Peyer's patch (tissue), 4 donors: ENCODE measurements at regions not wholly inside any gene's neighbourhood (a gene's known extent, or its start where the extent isn't known, plus 50 kb on each side); places are given as distances from the start of the nearest gene placed in this dataset.

ENCODE experiments used
- POLR2A ChIP-seq, 2 donors: fragments of 450-650 bp; IDR thresholded peaks; one replicate each; pipeline ENCODE4 v1.5.1; 2017; ENCODE audit warnings: antibody characterized with exemption in 2 of 2, mild to moderate bottlenecking in 2 of 2, moderate library complexity in 2 of 2
- TF ChIP-seq, protein P1 (sequence below), 6 experiments: fragments of 450-650 bp in 4 of 6; fragments of 200-600 bp in 2 of 6; sonication (generic) in 1 of 6; IDR thresholded peaks; one replicate each; pipeline ENCODE4 v1.5.1; 2017 to 2019; ENCODE audit warnings: antibody characterized with exemption in 6 of 6, mild to moderate bottlenecking in 3 of 6, moderate library complexity in 1 of 6

DNA sequence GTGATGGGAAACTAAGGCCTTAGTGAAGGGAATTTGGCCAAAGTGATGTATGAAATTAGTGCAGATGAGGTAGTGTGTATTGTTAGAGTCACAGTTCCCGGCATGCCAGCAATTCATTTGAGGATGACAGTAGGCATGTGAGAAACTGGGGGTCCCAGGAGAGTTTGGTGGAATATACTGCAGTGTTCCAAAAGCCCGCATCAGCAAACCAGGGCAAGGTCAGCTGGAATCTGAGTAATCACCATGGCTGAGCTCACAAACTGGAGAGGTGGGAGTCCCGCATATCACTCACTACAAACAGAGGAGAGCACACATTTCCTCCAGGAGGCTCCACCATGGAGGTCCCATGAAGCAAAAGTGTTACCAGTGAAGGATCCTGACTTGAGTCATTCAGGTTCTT, 740.7 kb downstream of the TNS3 start:
- TF ChIP-seq, protein P1, sequence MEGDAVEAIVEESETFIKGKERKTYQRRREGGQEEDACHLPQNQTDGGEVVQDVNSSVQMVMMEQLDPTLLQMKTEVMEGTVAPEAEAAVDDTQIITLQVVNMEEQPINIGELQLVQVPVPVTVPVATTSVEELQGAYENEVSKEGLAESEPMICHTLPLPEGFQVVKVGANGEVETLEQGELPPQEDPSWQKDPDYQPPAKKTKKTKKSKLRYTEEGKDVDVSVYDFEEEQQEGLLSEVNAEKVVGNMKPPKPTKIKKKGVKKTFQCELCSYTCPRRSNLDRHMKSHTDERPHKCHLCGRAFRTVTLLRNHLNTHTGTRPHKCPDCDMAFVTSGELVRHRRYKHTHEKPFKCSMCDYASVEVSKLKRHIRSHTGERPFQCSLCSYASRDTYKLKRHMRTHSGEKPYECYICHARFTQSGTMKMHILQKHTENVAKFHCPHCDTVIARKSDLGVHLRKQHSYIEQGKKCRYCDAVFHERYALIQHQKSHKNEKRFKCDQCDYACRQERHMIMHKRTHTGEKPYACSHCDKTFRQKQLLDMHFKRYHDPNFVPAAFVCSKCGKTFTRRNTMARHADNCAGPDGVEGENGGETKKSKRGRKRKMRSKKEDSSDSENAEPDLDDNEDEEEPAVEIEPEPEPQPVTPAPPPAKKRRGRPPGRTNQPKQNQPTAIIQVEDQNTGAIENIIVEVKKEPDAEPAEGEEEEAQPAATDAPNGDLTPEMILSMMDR (IDR thresholded peaks at IDR 0.05), result no peak
- no peak for TF ChIP-seq POLR2A (IDR thresholded peaks at IDR 0.05)
